ENCODE measurements at regions not wholly inside any gene's neighbourhood (a gene's known extent, or its start where the extent isn't known, plus 50 kb on each side); places are given as distances from the start of the nearest gene placed in this dataset.

DNA sequence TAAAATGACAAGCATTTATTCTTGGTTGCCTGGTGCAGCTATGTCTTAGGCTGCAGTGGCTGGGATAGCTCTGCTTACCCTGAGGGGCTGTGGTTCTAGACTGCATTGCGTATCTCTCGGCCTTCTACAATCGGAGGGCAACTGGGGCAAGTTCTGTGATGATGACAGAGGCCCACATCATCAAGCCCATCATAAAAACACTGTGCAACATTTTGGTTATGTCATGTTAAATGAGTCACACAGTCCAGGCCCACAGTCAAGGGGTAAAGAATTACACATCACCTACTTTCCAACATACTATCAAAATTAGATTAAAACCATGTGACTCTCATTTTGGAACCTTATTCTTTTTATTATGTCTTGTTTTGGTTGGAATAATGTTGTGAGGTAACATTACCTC, 120.2 kb upstream of the GUCY1A1 start:
- no peak for DNase-seq

DNA sequence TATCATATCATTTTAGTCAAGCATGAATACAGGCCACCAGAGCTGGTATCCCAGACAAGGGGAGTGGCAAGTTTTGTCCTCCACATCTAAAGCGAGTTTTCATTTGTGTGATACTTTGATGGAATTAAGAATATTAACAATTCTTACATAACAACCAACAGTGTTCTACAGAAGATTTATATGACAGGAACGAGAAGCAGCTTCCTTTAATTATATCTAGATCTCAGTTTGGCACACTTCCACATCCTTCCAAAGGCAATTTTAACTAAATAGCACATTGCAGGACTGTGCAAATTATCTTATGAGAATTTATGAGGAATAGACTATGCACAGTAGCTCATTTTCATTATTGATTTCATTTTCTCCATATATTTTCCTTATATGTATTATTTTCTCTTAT, 121.2 kb upstream of the GUCY1A1 start:
- DNase-seq, result no peak

DNA sequence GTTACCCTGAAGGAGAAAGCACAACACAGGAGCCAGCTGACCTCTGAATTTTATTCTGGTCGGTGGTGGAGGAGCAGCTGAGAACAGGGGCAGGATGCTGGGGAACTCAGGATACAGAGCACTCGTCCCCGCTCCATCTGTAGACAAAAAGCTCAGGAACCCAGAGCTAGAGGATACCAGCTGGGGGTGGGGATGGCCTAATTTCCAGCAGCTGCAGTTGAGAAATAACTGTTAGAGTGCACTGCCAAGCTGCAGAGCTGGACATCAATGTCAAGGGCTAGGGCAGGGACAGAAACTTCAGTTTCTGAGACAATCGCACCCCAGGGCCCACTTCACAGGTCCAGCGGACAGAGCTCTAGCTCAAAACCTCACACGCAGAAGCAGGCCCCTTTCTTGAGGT, 122.1 kb upstream of the GUCY1A1 start:
- DNase-seq, result no peak

DNA sequence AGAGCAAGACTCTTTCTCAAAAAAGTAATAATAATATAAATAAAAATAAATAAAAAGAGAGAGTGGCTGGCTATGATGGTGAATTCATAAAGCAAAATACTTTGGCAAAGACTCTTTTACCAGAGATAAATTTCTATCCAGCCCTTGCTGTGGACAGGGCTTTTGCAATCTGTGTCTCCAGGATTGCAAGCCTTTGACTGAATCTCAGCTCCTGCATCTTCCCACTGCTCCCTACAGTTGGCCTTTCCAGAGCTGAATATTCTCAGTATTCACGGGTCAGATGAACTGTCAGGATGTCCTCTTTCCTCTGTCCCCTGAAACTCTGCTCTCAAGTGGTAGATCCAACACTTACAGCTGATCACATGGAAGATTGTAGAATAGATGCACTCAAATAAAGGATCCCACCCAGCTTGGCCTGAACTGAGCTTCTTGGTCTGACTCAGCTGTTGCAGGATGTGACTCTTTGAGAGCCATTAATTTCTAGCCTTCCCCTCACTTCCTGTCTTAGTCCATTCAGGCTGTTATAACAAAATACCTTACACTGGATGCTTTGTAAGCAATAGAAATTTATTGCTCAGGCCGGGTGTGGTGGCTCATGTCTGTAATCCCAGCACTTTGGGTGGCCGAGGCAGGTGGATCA, 123.4 kb upstream of the GUCY1A1 start:
- no peak for DNase-seq

DNA sequence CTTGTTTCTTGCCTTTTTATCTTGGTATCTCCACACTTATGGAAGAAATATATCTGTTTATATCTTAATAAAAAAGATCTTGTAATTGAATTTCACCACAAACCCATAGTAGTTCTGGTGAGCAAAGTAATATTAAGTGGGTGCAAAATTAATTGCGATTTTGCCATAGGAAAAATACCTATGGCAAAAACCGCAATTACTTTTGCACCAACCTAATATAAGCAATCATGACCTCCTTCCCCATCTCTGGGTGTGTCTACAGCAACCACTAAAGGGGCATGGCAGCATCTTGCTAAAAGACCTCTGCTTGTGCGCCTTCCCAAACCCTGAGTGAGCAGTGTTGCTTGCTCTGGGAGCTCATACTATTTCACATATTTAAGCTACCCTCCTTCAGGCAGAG, 124.2 kb upstream of the GUCY1A1 start:
- DNase-seq, result no peak

DNA sequence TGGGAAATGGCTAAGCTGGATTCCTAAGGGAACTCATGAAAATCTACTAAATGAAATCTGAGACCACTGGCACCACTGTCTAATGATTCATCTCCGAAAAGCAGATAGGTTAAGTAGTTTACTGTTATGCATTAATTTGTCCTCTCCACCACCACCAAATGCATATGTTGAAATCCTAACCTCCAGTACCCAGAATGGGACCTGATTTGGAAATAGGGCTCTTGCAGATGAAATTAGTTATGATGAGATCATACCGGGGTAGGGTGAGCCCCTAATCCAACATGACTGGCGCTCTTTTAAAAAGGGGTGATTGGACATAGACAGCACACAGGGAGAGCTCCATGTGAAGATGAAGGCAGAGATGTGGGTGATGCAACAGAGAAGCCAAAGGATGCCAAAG, 124.9 kb upstream of the GUCY1A1 start:
- no peak for DNase-seq

DNA sequence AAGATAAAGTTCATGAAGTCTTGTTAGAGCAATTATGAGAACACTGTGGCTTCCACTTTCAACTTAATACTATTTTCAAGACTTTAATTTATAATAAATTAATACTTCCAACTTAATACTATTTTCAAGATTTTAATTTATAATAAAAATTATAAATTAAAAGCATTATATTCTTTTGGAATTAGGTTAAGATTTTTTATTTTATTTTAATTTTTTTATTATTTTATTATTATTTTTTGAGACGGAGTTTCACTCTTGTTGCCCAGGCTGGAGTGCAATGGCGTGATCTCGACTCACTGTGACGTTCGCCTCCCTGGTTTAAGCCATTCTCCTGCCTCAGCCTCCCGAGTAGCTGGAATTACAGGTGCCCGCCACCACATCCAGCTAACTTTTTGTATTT, 126.0 kb upstream of the GUCY1A1 start:
- no peak for DNase-seq

DNA sequence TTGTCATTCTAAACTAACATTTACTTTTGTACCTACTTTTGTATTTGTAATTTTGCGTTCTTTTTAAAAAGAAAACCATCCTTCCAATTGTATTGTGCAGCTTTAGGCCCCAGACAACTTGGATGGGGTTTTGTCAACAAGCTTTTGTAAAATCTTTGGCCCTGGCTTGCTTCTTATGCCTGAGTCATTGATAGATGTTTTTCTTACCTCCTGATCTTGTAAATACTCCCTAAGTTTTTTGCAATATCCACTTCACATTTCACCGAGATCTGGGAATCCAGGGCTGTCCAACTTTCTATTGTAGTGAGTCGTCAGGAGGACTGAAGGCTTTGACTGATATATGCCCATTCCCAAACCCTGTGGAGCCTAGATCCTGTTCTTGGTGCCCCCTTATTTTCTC, 126.9 kb upstream of the GUCY1A1 start:
- DNase-seq, result no peak

DNA sequence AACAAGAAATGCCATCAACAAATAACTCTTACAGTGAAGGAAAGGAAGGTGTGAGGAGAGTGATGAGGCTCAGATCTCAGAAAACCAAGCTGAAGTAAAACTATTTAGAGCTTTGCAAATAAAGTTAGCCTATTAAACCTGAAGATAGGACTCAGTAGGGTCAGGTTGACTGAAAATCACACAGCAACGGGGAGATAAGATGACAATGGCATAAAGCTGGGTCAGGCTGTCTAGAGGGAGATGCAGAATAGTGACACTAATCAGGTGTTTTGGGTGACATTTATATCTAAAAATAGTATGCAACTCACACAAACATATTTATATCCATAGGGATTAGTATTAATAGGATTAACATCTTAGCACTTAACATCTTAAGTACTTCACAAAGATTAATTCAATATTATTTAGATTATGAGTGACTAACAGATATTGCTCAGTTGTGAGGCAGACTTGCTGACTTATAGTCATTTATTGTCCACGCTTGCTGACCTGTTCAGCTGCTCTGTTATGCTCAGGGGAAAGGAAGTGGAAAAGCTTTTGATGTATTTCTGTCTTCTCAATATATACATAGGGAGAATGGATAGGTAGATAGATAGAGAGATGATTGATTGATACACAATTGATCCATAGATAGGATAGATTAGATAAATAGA, 130.7 kb upstream of the GUCY1A1 start:
- no peak for DNase-seq

DNA sequence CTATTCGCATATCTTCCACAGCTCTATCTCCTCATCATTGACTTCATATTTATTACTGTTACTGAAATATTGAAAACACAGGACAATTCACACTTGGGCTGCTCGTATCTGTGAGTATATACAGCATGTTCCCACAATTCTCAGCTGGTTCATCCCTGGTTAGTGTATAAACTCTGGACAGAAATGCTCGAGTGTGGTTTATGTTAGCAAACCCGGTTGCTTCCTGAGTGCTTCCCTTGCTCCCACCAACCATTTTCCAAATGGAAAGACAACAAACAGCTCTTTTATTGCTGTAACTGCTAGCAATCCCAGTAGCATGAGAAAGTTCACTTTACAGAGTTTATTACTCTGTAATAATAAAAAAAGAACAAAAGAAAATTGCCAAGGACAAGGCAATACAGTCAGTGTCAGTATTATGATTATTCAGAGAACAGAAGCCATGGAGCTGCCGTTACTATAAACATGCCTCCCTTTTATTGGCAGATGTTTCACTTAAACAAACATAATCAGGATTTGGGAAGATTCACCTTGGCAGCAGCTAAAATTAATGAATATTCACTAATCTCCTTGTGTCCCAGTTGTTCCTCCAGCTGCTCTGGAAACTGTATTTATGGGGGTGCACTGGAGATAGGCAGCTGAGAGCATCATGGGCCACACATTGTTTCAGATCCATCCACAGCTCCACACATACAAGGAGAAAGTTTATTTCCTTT, 134.1 kb upstream of the GUCY1A1 start:
- DNase-seq, result no peak

DNA sequence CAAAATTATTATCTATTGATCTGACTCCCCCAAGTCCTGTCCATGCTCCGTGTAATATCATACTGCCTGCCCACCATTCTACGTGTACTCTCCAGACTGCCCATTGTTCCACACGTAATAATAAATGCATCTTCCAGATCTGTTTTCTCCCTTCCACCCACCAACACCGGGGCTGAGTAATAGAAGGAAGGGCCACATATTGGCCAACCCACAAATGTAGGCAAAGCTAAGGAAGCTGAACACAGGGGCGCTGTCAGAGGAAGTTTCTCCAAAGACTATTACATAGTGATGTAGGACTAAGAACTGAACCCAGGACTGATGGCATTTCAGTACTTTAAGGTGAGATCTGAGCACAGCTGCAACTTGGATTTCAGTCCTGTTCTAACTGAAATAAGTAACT, 135.8 kb upstream of the GUCY1A1 start:
- DNase-seq, result no peak

DNA sequence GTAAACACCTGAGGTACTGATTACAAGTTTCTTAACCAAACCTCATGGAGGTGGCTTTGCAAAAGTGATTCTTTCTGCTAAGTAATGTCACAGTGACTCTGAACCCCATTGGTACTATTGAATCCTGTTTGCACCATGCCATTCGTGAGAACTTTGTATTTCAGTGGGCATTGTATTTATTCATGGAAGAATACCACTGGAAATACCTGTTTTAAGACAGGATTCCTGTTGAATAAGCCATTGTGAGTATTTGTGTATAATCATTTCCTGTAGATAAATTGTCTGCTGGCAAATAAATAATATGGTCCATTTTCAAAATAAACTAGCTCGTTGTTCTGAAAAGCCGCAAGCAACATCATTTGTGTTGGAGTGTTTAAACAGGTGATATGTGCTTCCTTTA, 136.4 kb upstream of the GUCY1A1 start:
- DNase-seq, result no peak

DNA sequence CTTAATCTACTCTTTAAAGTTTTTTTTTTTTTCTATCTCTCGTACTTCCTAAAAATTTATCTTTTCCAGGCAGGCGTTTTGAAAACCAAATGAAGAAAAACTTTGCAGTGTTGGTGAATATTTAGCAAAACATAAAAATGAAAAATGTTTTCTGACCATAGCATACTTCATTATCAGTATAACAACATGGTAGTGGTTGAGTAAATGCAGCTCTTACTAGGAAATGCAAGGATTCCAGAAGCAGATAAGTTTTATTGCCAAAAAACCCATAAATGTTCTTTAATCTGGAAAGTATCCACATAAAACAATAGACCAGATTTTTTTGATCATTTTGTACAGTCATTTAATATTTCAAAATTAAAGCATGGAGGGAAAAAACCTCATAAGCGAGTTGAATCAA, 136.9 kb upstream of the GUCY1A1 start:
- no peak for DNase-seq

DNA sequence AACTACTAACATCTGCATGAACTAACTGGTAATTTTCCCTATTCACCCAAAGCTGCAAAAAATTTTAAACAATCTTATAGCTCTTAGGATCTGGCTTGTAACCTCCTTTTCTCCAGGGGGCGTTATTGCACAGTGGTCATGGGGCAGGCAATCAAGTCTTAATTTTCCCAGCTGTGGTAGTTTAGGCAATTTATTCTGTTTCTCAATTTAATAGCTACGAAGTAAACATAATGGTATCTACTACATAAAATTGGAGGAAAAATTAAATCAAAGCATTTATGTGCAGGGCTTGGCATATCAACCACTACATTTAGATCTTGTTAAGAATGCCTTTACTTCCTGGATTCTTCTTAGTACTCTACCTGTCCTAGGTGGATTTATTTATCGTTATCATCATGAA, 137.4 kb upstream of the GUCY1A1 start:
- no peak for DNase-seq

DNA sequence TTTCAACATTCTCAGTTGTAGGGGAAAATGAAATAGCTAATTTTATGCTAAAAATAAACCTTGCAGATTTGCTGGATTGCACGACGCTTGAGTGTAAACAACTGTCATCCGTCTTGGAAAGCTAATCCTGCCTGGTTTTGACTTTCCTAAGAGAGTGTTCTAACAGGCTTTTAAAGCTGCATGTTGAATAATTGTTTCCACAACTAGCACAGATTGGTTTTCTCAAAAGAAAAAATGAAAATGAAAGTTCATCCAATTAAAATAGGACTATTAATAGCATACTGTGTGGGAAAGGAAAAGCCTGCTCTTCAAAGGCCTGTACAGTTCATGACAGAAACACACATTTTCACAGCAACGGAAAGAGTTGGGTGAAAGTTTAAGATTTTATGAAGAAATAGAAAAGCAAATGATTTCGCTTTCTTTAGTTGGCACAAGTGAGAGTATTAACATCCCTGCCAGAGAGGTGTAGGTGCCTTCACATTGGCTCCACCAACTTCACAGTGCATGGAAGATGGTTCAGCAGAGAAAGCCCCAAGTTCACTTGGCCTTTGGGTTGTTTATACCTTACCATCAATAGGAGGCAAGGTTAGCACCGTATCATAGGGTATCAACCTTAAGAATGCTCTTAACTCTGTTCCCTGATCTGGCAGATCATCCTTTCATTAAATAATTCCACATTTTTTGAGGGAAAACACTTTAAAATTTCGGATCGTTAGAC, 140.0 kb upstream of the GUCY1A1 start:
- no peak for DNase-seq

DNA sequence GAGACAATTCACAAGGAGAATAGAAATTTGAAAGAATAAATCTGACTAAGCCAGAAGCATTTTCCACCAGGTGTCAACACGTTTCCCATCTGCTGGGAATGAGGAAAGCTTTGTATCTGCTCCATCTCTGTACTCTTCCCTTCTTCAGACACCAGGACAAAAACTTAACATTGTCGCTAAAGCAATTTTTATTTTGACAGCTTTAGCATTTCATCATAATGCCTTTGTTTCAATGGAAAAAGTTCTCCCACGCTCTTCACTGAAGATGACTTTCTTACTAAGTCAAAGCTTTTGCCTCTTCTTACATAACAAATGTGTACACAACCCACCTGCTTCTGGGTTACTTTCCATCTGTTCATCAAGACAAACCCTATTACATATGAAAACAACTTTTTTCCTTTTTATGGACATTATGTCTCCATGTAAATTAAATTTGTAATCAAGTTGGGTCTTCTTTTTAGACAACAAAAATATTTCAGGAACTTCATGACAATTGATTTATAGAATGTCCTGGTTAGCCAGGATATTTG, 141.7 kb upstream of the GUCY1A1 start:
- no peak for DNase-seq

DNA sequence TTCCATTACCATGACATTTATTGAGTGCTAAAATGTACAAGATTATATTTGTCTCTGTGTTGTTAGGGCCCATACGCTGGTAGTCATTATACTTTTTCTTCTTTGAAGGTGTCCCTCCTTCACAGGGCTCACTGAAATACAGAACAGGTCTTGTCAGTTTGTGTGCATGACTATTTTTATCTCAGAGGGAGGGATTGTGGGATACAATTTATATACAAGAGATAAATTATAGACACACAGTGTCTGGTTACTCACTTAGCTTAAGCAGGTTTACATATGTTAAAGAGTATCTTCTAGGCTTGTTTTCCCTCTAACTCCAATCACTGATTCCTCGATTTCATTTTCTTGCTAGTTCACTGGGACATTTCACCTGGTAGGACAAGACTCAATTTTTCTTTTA, 143.3 kb upstream of the GUCY1A1 start:
- no peak for DNase-seq

DNA sequence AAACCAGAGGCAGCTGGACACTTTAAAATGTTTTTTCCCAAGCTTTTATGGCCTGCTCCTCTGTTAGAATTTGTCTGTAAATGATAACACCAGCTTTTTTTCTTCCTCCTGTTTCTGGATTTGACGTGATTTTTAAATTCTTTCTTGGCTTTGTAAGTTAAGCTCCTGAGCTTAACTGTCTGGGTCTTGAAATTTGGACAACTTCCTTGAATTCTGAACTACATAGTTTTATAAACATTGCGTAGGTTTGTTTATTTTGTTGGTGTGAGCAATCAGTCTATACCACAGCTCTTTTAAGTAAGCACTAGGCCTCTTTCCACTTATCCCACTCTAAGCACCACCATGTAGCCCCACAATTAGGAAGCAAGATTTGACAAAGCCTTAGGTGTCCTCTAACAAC, 144.4 kb upstream of the GUCY1A1 start:
- DNase-seq, result no peak

DNA sequence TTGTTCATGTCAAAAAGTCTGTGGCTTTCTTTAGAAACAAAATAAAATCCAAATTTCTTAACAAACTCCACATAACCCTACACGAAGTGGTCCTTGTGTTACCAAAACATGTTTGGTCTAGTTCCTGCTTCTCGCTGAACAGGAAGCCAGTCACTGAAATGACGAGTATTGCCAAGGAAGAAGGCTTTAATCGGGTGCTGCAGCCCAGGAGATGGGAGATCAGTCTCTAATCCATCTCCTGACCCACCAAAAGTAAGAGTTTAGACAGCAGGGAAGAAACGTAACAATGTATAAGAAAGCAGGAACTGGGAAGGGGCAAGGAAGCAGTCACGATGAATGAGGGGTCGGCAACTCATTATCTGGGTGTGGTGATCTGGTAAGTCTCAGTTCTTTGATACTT, 144.6 kb upstream of the MAP9 start:
- DNase-seq, result no peak

DNA sequence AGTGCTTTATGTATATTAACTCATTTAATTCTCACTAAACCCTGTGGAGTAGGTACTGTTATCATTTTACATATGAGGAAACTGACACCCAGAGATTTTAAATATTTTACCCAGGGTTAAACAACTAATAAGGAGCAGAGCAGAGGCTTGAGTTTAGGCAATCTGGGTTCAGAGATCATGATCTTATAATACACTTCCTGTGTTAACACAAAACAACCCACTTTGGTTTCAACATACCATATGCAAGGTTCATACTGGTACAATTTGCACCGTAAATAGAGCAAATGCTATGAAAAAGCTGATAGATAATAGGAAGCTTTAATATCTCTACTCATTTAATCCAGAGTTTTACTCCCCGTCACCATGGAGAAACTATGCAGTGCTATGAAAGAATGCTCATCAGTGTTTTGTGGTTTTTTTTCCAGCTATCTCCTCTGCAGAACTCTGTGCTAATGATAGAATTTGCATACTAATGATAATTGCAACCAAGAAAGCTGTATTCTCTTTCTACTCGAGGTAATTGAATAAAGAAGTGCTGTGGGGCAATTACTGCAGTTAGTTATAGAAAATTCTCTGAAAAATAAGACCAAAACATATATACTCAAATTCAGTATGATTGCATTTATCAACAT, 138.8 kb upstream of the MAP9 start:
- no peak for DNase-seq

DNA sequence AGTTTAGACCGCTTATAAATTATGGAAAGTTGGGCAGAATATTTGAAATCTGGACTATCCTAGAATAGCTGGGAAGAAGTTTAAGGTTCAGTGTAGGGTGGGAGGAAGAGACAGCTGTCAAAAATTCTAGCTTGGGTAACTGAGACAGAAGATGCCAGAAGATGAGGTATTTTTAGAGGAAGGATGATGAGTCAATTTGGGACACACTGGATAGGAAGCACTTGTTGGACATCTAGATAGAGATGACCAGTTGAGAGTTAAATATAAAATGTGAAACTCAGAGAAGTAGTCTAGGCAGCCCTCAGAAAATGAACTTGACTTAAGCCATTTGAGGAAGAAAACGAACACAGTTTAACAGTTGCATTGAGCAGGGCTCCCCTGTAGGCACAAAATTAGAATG, 137.9 kb upstream of the MAP9 start:
- no peak for DNase-seq

DNA sequence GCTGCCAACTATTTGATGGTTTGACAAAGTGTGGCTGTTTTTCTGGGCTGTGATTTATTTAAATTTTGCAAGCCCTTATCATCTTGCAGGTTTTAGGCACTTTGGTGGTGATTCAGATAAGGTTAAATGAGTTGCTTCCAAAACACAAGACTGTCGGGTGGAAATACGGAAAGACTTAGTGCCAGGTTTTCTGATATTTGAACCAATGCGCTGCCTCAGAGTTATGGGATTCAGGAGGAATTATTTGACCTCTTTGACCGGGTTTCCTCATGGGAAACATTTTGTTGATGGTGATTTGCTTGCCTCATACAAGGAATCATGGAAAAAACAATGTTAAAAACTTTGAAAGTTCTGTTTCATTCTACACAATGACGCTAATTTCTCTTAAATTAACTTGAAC, 136.1 kb upstream of the MAP9 start:
- no peak for DNase-seq

DNA sequence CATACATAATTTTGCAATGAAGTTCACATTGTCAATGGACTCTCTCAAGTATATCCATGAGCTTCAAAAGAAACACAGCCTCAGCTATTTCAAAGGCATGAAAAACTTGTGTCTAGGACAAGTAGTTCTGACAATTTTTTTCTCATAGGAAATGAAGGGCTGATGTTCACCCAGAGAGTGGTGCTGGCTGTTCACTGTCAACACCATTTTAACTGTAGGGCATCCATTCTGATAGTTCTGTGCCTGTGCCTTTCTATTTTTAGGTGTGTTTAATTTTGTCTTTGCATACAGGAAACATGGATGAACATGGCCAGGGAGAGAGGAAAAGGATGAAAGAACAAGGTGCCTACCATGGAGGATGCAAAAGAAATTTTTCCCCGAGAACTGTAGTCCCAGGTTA, 135.3 kb upstream of the MAP9 start:
- DNase-seq, result no peak
